Testis (tissue), 2 donors: ENCODE measurements at regions not wholly inside any gene's neighbourhood (a gene's known extent, or its start where the extent isn't known, plus 50 kb on each side); places are given as distances from the start of the nearest gene placed in this dataset.

Experiments used
- CTCF ChIP-seq, 3 experiments: fragments of 450-650 bp in 2 of 3; fragments of 200-600 bp in 1 of 3; sonication (generic) in 1 of 3; IDR thresholded peaks; one replicate each; pipeline ENCODE4 v1.5.1; 2016 to 2019; ENCODE audit warnings: antibody characterized with exemption in 3 of 3, mild to moderate bottlenecking in 2 of 3, moderate library complexity in 1 of 3
- POLR2A ChIP-seq: fragments of 450-650 bp; IDR thresholded peaks from one replicate; pipeline ENCODE4 v1.6.1; 2017; ENCODE audit warnings: antibody characterized with exemption, mild to moderate bottlenecking, moderate library complexity

- TF ChIP-seq CTCF (IDR thresholded peaks at IDR 0.05) (no peak), POLR2A (no peak)
Observed at GRCh38 chr15:29612096-29612495, 210.2 kb downstream of the TJP1 start.
